C4-2B (cell line): ENCODE measurements at regions not wholly inside any gene's neighbourhood (a gene's known extent, or its start where the extent isn't known, plus 50 kb on each side); places are given as distances from the start of the nearest gene placed in this dataset.

Source experiments
- ZFX ChIP-seq: fragments of 450-650 bp; IDR thresholded peaks from 2 replicates; pipeline ENCODE4 v1.6.1; 2017
- TF ChIP-seq, protein P1 (sequence below): fragments of 450-650 bp; conservative IDR thresholded peaks from 2 replicates; pipeline ENCODE4 v1.5.1; 2017; ENCODE audit warnings: mild to moderate bottlenecking

DNA sequence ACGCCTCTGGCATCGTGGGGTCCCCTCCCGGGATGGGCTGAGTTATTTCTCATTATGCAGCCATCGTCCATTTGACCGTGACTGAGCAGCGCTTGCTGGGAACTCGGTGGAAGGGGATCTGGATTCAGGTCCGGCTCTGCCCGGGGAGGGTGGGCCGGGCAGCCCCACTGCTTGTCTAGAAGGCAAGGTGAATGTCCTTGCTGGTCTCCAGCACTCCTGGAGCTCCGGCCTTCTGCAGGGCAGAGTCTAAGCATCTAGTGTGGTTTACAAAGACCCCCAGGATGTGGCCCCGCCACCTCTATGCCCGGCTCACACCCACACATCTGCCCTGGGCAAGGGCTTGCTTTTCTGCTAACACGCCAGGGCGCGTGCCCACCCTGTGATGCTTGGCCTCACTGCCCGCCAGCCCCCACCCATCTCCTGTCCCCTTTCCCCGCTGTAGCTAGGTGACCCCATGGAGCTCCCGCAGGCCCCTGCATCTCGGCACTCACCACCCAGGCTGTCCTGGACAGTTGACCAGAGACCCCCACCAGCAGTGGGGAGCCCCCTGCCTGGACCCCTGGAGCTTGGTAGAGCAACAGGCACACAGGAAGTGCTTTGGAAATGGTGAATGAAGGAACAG lies 151.0 kb upstream of the CHST15 start:
- TF ChIP-seq, protein P1, sequence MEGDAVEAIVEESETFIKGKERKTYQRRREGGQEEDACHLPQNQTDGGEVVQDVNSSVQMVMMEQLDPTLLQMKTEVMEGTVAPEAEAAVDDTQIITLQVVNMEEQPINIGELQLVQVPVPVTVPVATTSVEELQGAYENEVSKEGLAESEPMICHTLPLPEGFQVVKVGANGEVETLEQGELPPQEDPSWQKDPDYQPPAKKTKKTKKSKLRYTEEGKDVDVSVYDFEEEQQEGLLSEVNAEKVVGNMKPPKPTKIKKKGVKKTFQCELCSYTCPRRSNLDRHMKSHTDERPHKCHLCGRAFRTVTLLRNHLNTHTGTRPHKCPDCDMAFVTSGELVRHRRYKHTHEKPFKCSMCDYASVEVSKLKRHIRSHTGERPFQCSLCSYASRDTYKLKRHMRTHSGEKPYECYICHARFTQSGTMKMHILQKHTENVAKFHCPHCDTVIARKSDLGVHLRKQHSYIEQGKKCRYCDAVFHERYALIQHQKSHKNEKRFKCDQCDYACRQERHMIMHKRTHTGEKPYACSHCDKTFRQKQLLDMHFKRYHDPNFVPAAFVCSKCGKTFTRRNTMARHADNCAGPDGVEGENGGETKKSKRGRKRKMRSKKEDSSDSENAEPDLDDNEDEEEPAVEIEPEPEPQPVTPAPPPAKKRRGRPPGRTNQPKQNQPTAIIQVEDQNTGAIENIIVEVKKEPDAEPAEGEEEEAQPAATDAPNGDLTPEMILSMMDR: no peak
- TF ChIP-seq ZFX: no peak
